ENCODE measurements at regions not wholly inside any gene's neighbourhood (a gene's known extent, or its start where the extent isn't known, plus 50 kb on each side); places are given as distances from the start of the nearest gene placed in this dataset.
"Not testable (repeated sequence)": the region's sequence is repeated elsewhere in the genome, so short reads cannot be mapped to it uniquely, and the experiment has no call there.

DNA sequence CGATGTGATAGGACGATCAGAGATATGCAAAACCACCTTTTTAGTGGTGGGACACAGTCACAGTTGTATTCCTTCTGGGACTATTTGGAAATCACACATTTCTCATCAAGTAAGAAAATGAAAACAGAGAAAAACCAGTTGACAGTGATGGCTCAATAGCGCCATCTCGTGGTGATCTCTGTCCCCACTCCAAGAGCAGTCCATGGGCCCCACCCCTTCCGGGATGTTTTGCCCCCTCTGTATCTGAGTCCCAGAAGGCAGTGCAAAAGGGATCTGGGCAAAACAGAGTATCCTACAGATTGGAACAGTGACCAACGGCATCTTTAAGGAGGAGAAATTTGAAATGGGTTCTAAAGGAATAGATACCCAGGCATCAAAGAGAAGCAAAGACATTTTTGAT, 155.5 kb downstream of the NPIPA8 start:
- not testable (repeated sequence) for H2BK5ac ChIP-seq (ENCODE audit: low read length); H3K9me3 ChIP-seq (replicated peaks in 1 of 2; ENCODE audit: control insufficient read depth in 2 of 2, insufficient read depth in 1 of 2, low read depth in 1 of 2, low read length in 2 of 2); H3K27ac ChIP-seq (replicated peaks; ENCODE audit: low read length); H2BK12ac ChIP-seq (ENCODE audit: low read length); H3K4me2 ChIP-seq (ENCODE audit: insufficient read depth, low read length, poor library complexity, severe bottlenecking); H3K4me3 ChIP-seq (ENCODE audit: low read length in 2 of 2); DNase-seq (ENCODE audit: low spot score); H3K4me1 ChIP-seq (ENCODE audit: control insufficient read depth in 2 of 2, insufficient read depth in 1 of 2, low read depth in 1 of 2, low read length in 2 of 2); H3K23ac ChIP-seq (ENCODE audit: low read depth, low read length, poor library complexity); H3K9ac ChIP-seq (ENCODE audit: low read depth, low read length, poor library complexity); H3K79me1 ChIP-seq (ENCODE audit: low read depth, low read length); H2AK5ac ChIP-seq (ENCODE audit: low read depth, low read length); H3K4ac ChIP-seq (ENCODE audit: low read length); H4K8ac ChIP-seq (ENCODE audit: low read depth, low read length); H3K18ac ChIP-seq (ENCODE audit: low read length); H2AFZ ChIP-seq (ENCODE audit: low read length); H4K91ac ChIP-seq (ENCODE audit: low read depth, low read length, poor library complexity); H3K27me3 ChIP-seq (ENCODE audit: control insufficient read depth in 3 of 3, insufficient read depth in 3 of 3, low read depth in 1 of 3, low read length in 3 of 3); H3K14ac ChIP-seq (ENCODE audit: low read length); H2BK15ac ChIP-seq (ENCODE audit: low read length); H2BK120ac ChIP-seq (ENCODE audit: low read depth, low read length); H3K36me3 ChIP-seq (replicated peaks in 1 of 2; ENCODE audit: control insufficient read depth in 2 of 2, insufficient read depth in 2 of 2, low read length in 2 of 2)
- no CpG with 5 or more reads among the region's 6 CpGs for WGBS, 2 donors (ENCODE audit: extremely low coverage in 2 of 2, insufficient read length in 2 of 2, insufficient replicate concordance in 1 of 2)

DNA sequence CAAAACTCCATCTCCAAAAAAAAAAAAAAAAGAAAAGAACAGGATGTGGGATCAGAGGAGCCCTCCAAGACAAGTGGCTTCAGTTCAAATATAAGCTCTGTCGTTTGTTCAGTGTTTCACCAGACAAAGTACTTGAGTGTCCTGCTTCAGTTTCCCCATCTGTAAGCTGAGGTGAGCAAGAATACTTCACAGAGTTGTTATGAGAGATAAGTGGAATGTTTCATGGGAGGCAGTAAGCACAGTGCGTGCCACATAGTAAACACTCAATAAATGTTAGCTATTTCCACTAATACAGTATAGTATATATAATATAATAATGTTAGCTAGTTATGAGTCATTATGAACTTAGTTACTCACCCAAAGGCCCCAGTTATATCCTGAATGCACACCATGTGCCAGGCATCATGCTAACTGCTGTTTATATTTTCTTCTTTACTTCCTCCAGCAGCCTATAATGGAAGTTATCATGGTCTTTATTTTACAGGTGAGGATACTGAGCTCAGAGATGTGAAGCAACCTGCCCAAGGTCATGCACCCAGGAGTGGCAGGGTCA, 162.5 kb downstream of the NPIPA8 start:
- not testable (repeated sequence) for H3K4ac ChIP-seq (ENCODE audit: low read length); H3K23ac ChIP-seq (ENCODE audit: low read depth, low read length, poor library complexity); H2AFZ ChIP-seq (ENCODE audit: low read length); H4K91ac ChIP-seq (ENCODE audit: low read depth, low read length, poor library complexity); H3K4me1 ChIP-seq (ENCODE audit: control insufficient read depth in 2 of 2, insufficient read depth in 1 of 2, low read depth in 1 of 2, low read length in 2 of 2); H3K18ac ChIP-seq (ENCODE audit: low read length); H3K9ac ChIP-seq (ENCODE audit: low read depth, low read length, poor library complexity); H3K27me3 ChIP-seq (ENCODE audit: control insufficient read depth in 3 of 3, insufficient read depth in 3 of 3, low read depth in 1 of 3, low read length in 3 of 3); H2BK120ac ChIP-seq (ENCODE audit: low read depth, low read length); H3K4me2 ChIP-seq (ENCODE audit: insufficient read depth, low read length, poor library complexity, severe bottlenecking); H3K36me3 ChIP-seq (replicated peaks in 1 of 2; ENCODE audit: control insufficient read depth in 2 of 2, insufficient read depth in 2 of 2, low read length in 2 of 2); DNase-seq (ENCODE audit: low spot score); H3K14ac ChIP-seq (ENCODE audit: low read length); H3K79me1 ChIP-seq (ENCODE audit: low read depth, low read length); H3K9me3 ChIP-seq (replicated peaks in 1 of 2; ENCODE audit: control insufficient read depth in 2 of 2, insufficient read depth in 1 of 2, low read depth in 1 of 2, low read length in 2 of 2); H4K8ac ChIP-seq (ENCODE audit: low read depth, low read length); H2BK5ac ChIP-seq (ENCODE audit: low read length); H2BK15ac ChIP-seq (ENCODE audit: low read length); H3K27ac ChIP-seq (replicated peaks; ENCODE audit: low read length); H2BK12ac ChIP-seq (ENCODE audit: low read length); H3K4me3 ChIP-seq (ENCODE audit: low read length in 2 of 2); H2AK5ac ChIP-seq (ENCODE audit: low read depth, low read length)
- no CpG with 5 or more reads among the region's 2 CpGs for WGBS, 2 donors (ENCODE audit: extremely low coverage in 2 of 2, insufficient read length in 2 of 2, insufficient replicate concordance in 1 of 2)

DNA sequence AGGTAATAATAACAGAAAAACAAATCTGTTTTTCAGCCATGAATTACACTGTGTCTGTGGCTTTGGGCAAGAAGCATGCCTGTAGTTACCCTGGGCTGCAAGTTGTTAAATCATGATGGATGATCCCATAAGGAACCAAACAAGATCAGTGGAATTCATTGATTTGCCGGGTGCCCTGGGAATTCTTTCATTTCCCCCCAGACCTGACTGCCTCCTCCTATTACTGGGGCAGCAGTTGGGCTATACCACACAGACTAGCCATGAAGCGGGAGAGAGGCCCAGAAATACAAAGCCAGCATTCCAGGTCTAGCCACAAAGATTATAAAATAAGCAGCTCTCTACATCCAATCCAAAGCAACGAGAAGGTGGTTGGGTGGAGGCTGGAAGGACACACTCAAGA, 174.2 kb downstream of the NPIPA8 start:
- H3K36me3 ChIP-seq (replicated peaks in 1 of 2; ENCODE audit: control insufficient read depth in 2 of 2, insufficient read depth in 2 of 2, low read length in 2 of 2); H4K91ac ChIP-seq (ENCODE audit: low read depth, low read length, poor library complexity); H3K18ac ChIP-seq (ENCODE audit: low read length); H2BK5ac ChIP-seq (ENCODE audit: low read length); H2AK5ac ChIP-seq (ENCODE audit: low read depth, low read length); H2BK15ac ChIP-seq (ENCODE audit: low read length); H2BK12ac ChIP-seq (ENCODE audit: low read length); H4K8ac ChIP-seq (ENCODE audit: low read depth, low read length); H3K4me2 ChIP-seq (ENCODE audit: insufficient read depth, low read length, poor library complexity, severe bottlenecking); H3K79me1 ChIP-seq (ENCODE audit: low read depth, low read length); H2BK120ac ChIP-seq (ENCODE audit: low read depth, low read length); H3K4me3 ChIP-seq (ENCODE audit: low read length in 2 of 2); H3K9me3 ChIP-seq (replicated peaks in 1 of 2; ENCODE audit: control insufficient read depth in 2 of 2, insufficient read depth in 1 of 2, low read depth in 1 of 2, low read length in 2 of 2); H2AFZ ChIP-seq (ENCODE audit: low read length); H3K14ac ChIP-seq (ENCODE audit: low read length); H3K27me3 ChIP-seq (ENCODE audit: control insufficient read depth in 3 of 3, insufficient read depth in 3 of 3, low read depth in 1 of 3, low read length in 3 of 3); H3K23ac ChIP-seq (ENCODE audit: low read depth, low read length, poor library complexity); H3K4me1 ChIP-seq (ENCODE audit: control insufficient read depth in 2 of 2, insufficient read depth in 1 of 2, low read depth in 1 of 2, low read length in 2 of 2); H3K9ac ChIP-seq (ENCODE audit: low read depth, low read length, poor library complexity); DNase-seq (ENCODE audit: low spot score); H3K4ac ChIP-seq (ENCODE audit: low read length); H3K27ac ChIP-seq (replicated peaks; ENCODE audit: low read length): not testable (repeated sequence)
- no CpG with 5 or more reads among the region's 3 CpGs for WGBS, 2 donors (ENCODE audit: extremely low coverage in 2 of 2, insufficient read length in 2 of 2, insufficient replicate concordance in 1 of 2)

GRCh38 chr16:18161224-18161623, 175.3 kb downstream of the NPIPA8 start:
- not testable (repeated sequence) for H3K4me1 ChIP-seq (ENCODE audit: control insufficient read depth in 2 of 2, insufficient read depth in 1 of 2, low read depth in 1 of 2, low read length in 2 of 2); H3K18ac ChIP-seq (ENCODE audit: low read length); H3K23ac ChIP-seq (ENCODE audit: low read depth, low read length, poor library complexity); H3K27ac ChIP-seq (replicated peaks; ENCODE audit: low read length); H3K27me3 ChIP-seq (ENCODE audit: control insufficient read depth in 3 of 3, insufficient read depth in 3 of 3, low read depth in 1 of 3, low read length in 3 of 3); H3K9ac ChIP-seq (ENCODE audit: low read depth, low read length, poor library complexity); H2AK5ac ChIP-seq (ENCODE audit: low read depth, low read length); H3K4me2 ChIP-seq (ENCODE audit: insufficient read depth, low read length, poor library complexity, severe bottlenecking); H2BK12ac ChIP-seq (ENCODE audit: low read length); H3K14ac ChIP-seq (ENCODE audit: low read length); H3K9me3 ChIP-seq (replicated peaks in 1 of 2; ENCODE audit: control insufficient read depth in 2 of 2, insufficient read depth in 1 of 2, low read depth in 1 of 2, low read length in 2 of 2); DNase-seq (ENCODE audit: low spot score); H2AFZ ChIP-seq (ENCODE audit: low read length); H2BK120ac ChIP-seq (ENCODE audit: low read depth, low read length); H3K4ac ChIP-seq (ENCODE audit: low read length); H4K8ac ChIP-seq (ENCODE audit: low read depth, low read length); H3K36me3 ChIP-seq (replicated peaks in 1 of 2; ENCODE audit: control insufficient read depth in 2 of 2, insufficient read depth in 2 of 2, low read length in 2 of 2); H3K79me1 ChIP-seq (ENCODE audit: low read depth, low read length); H2BK15ac ChIP-seq (ENCODE audit: low read length); H3K4me3 ChIP-seq (ENCODE audit: low read length in 2 of 2); H2BK5ac ChIP-seq (ENCODE audit: low read length); H4K91ac ChIP-seq (ENCODE audit: low read depth, low read length, poor library complexity)
- no CpG with 5 or more reads among the region's 4 CpGs for WGBS, 2 donors (ENCODE audit: extremely low coverage in 2 of 2, insufficient read length in 2 of 2, insufficient replicate concordance in 1 of 2)

Data from neuronal stem cell (in vitro differentiated cells).